Body of pancreas (tissue), 4 donors: ENCODE measurements at regions not wholly inside any gene's neighbourhood (a gene's known extent, or its start where the extent isn't known, plus 50 kb on each side); places are given as distances from the start of the nearest gene placed in this dataset.

Source experiments
- ATAC-seq: fragments of 150-250 bp; one replicate; pipeline ENCODE4 v1.9.1; 2016
- DNase-seq, 4 donors: peaks; one replicate each; pipeline ENCODE4 v3.0.0-alpha.2; 2019
- H3K27ac ChIP-seq, 4 donors: fragments of 200-600 bp; sonication (generic); 1 replicate in 3 of 4; 2 replicates in 1 of 4; pipeline versions ENCODE4 v1.5.1 to v1.6.1; 2016 to 2019; ENCODE audit warnings: mild to moderate bottlenecking in 1 of 4, mixed read lengths in 1 of 4, moderate library complexity in 1 of 4
- H3K27me3 ChIP-seq, 2 donors: fragments of 200-600 bp; sonication (generic); one replicate each; pipeline ENCODE4 v1.6.0; 2016; ENCODE audit warnings: mild to moderate bottlenecking in 1 of 2
- H3K36me3 ChIP-seq, 2 donors: fragments of 200-600 bp; sonication (generic); replicated peaks in 1 of 2; 2 replicates each; pipeline ENCODE4 v1.5.1; 2016; ENCODE audit warnings: low read depth in 2 of 2; ENCODE audit not compliant: insufficient read depth in 1 of 2
- H3K4me1 ChIP-seq: fragments of 200-600 bp; sonication (generic); one replicate; pipeline ENCODE4 v1.6.0; 2016
- H3K4me3 ChIP-seq, 2 donors: fragments of 200-600 bp; sonication (generic); 1 replicate in 1 of 2; 2 replicates in 1 of 2; pipeline ENCODE4 v1.5.1; 2016 to 2019
- H3K9me3 ChIP-seq, 3 donors: fragments of 200-600 bp; sonication (generic); 1 replicate in 2 of 3; 2 replicates in 1 of 3; pipeline ENCODE4 v1.5.1; 2016
- CTCF ChIP-seq, 7 experiments: fragments of 450-650 bp in 4 of 7; fragments of 200-600 bp in 3 of 7; sonication (generic) in 3 of 7; IDR thresholded peaks; one replicate each; pipeline ENCODE4 v1.5.1; 2016 to 2019; ENCODE audit warnings: antibody characterized with exemption in 7 of 7
- POLR2A ChIP-seq, 3 donors: fragments of 450-650 bp; IDR thresholded peaks; one replicate each; pipeline ENCODE4 v1.6.1; 2016; ENCODE audit warnings: antibody characterized with exemption in 3 of 3, mild to moderate bottlenecking in 2 of 3
- WGBS, 2 donors: methylation state at CpG; one replicate each; pipeline ENCODE4 v1.1.5; 2017; 5-methylcytosine and 5-hydroxymethylcytosine counted together
- intact Hi-C: fragments of 100-400 bp; cut with DNase I; formaldehyde crosslinking; loops from one replicate; pipeline ENCODE4 v1.15.1; 2023

GRCh38 chr4:104210420-104210819 is 284.3 kb downstream of the CXXC4 start:
- intact Hi-C loops, result no loop called here

GRCh38 chr4:104206784-104207183 is 287.9 kb downstream of the CXXC4 start:
- H3K27me3 ChIP-seq, result no peaks in the 10 kb centered on the region
- no peak for TF ChIP-seq CTCF (IDR thresholded peaks at IDR 0.05)
- TF ChIP-seq POLR2A (IDR thresholded peaks at IDR 0.05), result no peak
- no peak for DNase-seq
- H3K36me3 ChIP-seq, result no peaks in the 10 kb centered on the region
- H3K27ac ChIP-seq, result no peak overlapping the region
- H3K4me3 ChIP-seq, result no peak overlapping the region
- WGBS, 2 donors, result 26 to 60% methylated on average over 1 of the region's 1 CpG
- H3K9me3 ChIP-seq, result no peaks in the 10 kb centered on the region
- H3K4me1 ChIP-seq, result no peaks in the 10 kb centered on the region
- ATAC-seq, result no peak
- intact Hi-C loops, result no loop called here

More at GRCh38 chr4:104210420-104210819, 284.3 kb downstream of the CXXC4 start:
- Histone ChIP-seq H3K4me3 (no peak overlapping the region), H3K36me3 (no peaks in the 10 kb centered on the region), H3K4me1 (no peaks in the 10 kb centered on the region), H3K27me3 (no peaks in the 10 kb centered on the region), H3K9me3 (no peaks in the 10 kb centered on the region), H3K27ac (no peak overlapping the region)
- 80 to 91% methylated on average over 4 of the region's 4 CpGs for WGBS, 2 donors
- DNase-seq (no peak), ATAC-seq (no peak)
- no peak for TF ChIP-seq CTCF (IDR thresholded peaks at IDR 0.05)
- TF ChIP-seq POLR2A (IDR thresholded peaks at IDR 0.05), result no peak

GRCh38 chr4:104205116-104205515 is 289.6 kb downstream of the CXXC4 start:
- no peak for ATAC-seq
- intact Hi-C loops, result no loop called here
- no peak for DNase-seq
- H3K36me3 ChIP-seq, result no peaks in the 10 kb centered on the region
- H3K9me3 ChIP-seq, result no peaks in the 10 kb centered on the region
- H3K27me3 ChIP-seq, result no peaks in the 10 kb centered on the region
- TF ChIP-seq POLR2A (IDR thresholded peaks at IDR 0.05), result no peak
- no peak for TF ChIP-seq CTCF (IDR thresholded peaks at IDR 0.05)
- no peaks in the 10 kb centered on the region for H3K4me1 ChIP-seq
- no peak overlapping the region for H3K27ac ChIP-seq
- no peak overlapping the region for H3K4me3 ChIP-seq

GRCh38 chr4:104188301-104188700 is 306.4 kb downstream of the CXXC4 start:
- Histone ChIP-seq H3K4me1 (no peaks in the 10 kb centered on the region), H3K9me3 (no peaks in the 10 kb centered on the region), H3K36me3 (no peaks in the 10 kb centered on the region), H3K4me3 (no peak overlapping the region), H3K27ac (no peak overlapping the region), H3K27me3 (no peaks in the 10 kb centered on the region)
- DNase-seq (no peak), ATAC-seq (no peak)
- TF ChIP-seq POLR2A (IDR thresholded peaks at IDR 0.05) (no peak), CTCF (IDR thresholded peaks at IDR 0.05) (no peak)
- 0 to 11% methylated on average over 1 of the region's 1 CpG for WGBS, 2 donors
- intact Hi-C loops, result no loop called here

- Histone ChIP-seq H3K27ac (no peak overlapping the region), H3K4me1 (peaks cover 16% of the 10 kb centered on the region), H3K4me3 (no peak overlapping the region), H3K27me3 (no peaks in the 10 kb centered on the region), H3K9me3 (no peaks in the 10 kb centered on the region), H3K36me3 (no peaks in the 10 kb centered on the region)
- TF ChIP-seq POLR2A (IDR thresholded peaks at IDR 0.05) (no peak), CTCF (IDR thresholded peaks at IDR 0.05) (no peak)
- no peak for ATAC-seq
- intact Hi-C loops, result no loop called here
- WGBS, 2 donors, result 69 to 72% methylated on average over 1 of the region's 1 CpG
- no peak for DNase-seq
Observed at GRCh38 chr4:104169437-104169836, 325.3 kb downstream of the CXXC4 start.
